ENCODE measurements at regions not wholly inside any gene's neighbourhood (a gene's known extent, or its start where the extent isn't known, plus 50 kb on each side); places are given as distances from the start of the nearest gene placed in this dataset.

DNA sequence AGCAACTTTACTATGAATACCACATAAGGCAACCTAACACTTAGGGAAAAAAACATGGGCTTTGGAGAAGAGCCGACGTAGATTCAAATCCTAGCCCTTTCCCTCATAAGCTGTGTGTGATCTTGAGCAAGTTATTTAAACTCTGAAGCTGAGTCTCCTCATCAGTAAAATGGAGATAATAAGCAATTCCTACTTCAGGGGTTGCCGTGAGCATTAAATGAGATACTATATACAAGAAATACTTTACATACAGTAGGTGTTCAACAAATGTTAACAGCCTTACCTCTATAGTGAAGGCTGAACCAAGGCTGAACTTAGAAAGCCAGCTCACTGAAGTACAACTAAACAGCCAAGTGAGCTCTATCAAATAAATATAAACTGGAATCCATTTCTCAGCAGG lies 146.2 kb upstream of the DKK2 start:
- Histone ChIP-seq H3K9ac (ENCODE audit: extremely low read depth, low read length, poor library complexity, severe bottlenecking) (no peak overlapping the region), H3K27me3 (ENCODE audit: control insufficient read depth, insufficient read depth, low read length, poor library complexity, severe bottlenecking) (no peaks in the 10 kb centered on the region), H3K4me3 (ENCODE audit: low read length) (no peak overlapping the region), H3K4me1 (ENCODE audit: control insufficient read depth, insufficient read depth, low read length) (no peaks in the 10 kb centered on the region), H3K36me3 (ENCODE audit: control insufficient read depth, insufficient read depth, low read length) (no peaks in the 10 kb centered on the region), H3K27ac (ENCODE audit: low read depth, low read length) (no peak overlapping the region), H3K9me3 (ENCODE audit: control insufficient read depth, low read length) (no peaks in the 10 kb centered on the region)
- Mint-ChIP-seq H3K4me1 (no peaks in the 10 kb centered on the region), H3K27ac (no peak overlapping the region), H3K9me3 (no peaks in the 10 kb centered on the region), H3K36me3 (ENCODE audit: low read depth) (no peaks in the 10 kb centered on the region), H3K27me3 (ENCODE audit: insufficient read depth) (no peaks in the 10 kb centered on the region), H3K4me3 (no peak overlapping the region)
- 100% methylated on average over 3 of the region's 3 CpGs; no CpG with 5 or more reads in 1 of the 2 experiments for WGBS, 2 experiments (ENCODE audit: insufficient coverage in 1 of 2, insufficient read length in 1 of 2)
- TF ChIP-seq, protein P1, sequence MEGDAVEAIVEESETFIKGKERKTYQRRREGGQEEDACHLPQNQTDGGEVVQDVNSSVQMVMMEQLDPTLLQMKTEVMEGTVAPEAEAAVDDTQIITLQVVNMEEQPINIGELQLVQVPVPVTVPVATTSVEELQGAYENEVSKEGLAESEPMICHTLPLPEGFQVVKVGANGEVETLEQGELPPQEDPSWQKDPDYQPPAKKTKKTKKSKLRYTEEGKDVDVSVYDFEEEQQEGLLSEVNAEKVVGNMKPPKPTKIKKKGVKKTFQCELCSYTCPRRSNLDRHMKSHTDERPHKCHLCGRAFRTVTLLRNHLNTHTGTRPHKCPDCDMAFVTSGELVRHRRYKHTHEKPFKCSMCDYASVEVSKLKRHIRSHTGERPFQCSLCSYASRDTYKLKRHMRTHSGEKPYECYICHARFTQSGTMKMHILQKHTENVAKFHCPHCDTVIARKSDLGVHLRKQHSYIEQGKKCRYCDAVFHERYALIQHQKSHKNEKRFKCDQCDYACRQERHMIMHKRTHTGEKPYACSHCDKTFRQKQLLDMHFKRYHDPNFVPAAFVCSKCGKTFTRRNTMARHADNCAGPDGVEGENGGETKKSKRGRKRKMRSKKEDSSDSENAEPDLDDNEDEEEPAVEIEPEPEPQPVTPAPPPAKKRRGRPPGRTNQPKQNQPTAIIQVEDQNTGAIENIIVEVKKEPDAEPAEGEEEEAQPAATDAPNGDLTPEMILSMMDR (conservative IDR thresholded peaks at IDR 0.05), result no peak
- no peak for DNase-seq

DNA sequence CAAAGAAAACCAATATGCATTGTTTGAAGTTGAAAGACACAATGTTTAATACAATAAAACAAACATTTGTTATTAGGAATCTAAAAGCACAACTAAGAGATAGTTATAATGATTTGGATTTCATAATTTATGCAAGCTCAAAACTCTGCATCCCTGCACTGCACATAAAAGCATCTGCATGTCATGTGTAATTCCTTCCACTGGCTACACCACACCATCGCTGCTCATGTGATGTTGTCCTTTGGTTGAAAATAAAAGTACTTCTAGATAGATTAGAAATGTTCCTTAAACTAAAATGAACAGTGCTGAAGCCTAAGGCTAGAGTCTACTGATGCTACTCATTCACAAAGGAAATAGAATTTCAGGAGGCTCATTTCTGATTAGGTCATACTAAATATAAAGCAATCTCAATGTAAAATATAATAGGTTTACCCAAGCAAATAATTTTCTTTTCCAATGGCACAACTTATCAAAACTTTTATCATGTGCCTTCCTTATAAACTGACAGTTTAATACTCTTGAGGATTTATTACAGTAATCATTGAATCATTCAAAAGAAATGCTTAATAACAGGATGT lies 130.8 kb upstream of the DKK2 start:
- WGBS, 2 experiments (ENCODE audit: insufficient coverage in 1 of 2, insufficient read length in 1 of 2), result 80% methylated on average over 1 of the region's 1 CpG; no CpG with 5 or more reads in 1 of the 2 experiments
- Histone ChIP-seq H3K27ac (ENCODE audit: low read depth, low read length) (no peak overlapping the region), H3K9ac (ENCODE audit: extremely low read depth, low read length, poor library complexity, severe bottlenecking) (no peak overlapping the region), H3K9me3 (ENCODE audit: control insufficient read depth, low read length) (peaks cover 14% of the 10 kb centered on the region), H3K4me1 (ENCODE audit: control insufficient read depth, insufficient read depth, low read length) (no peaks in the 10 kb centered on the region), H3K27me3 (ENCODE audit: control insufficient read depth, insufficient read depth, low read length, poor library complexity, severe bottlenecking) (no peaks in the 10 kb centered on the region), H3K36me3 (ENCODE audit: control insufficient read depth, insufficient read depth, low read length) (no peaks in the 10 kb centered on the region), H3K4me3 (ENCODE audit: low read length) (no peak overlapping the region)
- TF ChIP-seq, protein P1 (conservative IDR thresholded peaks at IDR 0.05), result no peak
- H3K27ac Mint-ChIP-seq, result no peak overlapping the region
- H3K4me3 Mint-ChIP-seq, result no peak overlapping the region
- no peaks in the 10 kb centered on the region for H3K36me3 Mint-ChIP-seq (ENCODE audit: low read depth)
- DNase-seq, result no peak
- no peaks in the 10 kb centered on the region for H3K4me1 Mint-ChIP-seq
- H3K9me3 Mint-ChIP-seq, result peaks cover 8% of the 10 kb centered on the region
- H3K27me3 Mint-ChIP-seq (ENCODE audit: insufficient read depth), result no peaks in the 10 kb centered on the region

DNA sequence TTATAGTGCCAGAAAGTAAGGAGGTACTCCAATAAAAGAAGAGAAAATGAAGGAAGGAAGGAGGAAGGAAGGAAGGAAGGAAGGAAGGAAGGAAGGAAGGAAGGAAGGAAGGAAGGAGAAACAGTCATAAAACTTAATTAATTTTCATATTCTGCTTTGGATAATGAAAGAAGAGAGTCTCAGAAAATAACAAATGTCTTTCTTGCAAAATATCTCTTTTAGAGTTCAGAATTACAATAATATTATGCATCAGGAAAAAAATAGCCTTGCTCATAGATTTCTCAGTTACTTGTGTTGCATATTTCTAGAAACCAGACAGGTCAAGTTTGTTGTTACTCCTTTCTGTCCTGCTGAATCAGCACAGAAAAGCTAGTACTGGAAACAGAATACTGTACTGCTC lies 130.1 kb upstream of the DKK2 start:
- no peak overlapping the region for H3K9ac ChIP-seq (ENCODE audit: extremely low read depth, low read length, poor library complexity, severe bottlenecking)
- no peaks in the 10 kb centered on the region for H3K27me3 ChIP-seq (ENCODE audit: control insufficient read depth, insufficient read depth, low read length, poor library complexity, severe bottlenecking)
- TF ChIP-seq, protein P1 (conservative IDR thresholded peaks at IDR 0.05), result no peak
- H3K9me3 ChIP-seq (ENCODE audit: control insufficient read depth, low read length), result peaks cover 14% of the 10 kb centered on the region
- H3K4me1 ChIP-seq (ENCODE audit: control insufficient read depth, insufficient read depth, low read length), result no peaks in the 10 kb centered on the region
- peaks cover 8% of the 10 kb centered on the region for H3K9me3 Mint-ChIP-seq
- no peaks in the 10 kb centered on the region for H3K36me3 Mint-ChIP-seq (ENCODE audit: low read depth)
- H3K4me1 Mint-ChIP-seq, result no peaks in the 10 kb centered on the region
- DNase-seq, result no peak
- no peaks in the 10 kb centered on the region for H3K27me3 Mint-ChIP-seq (ENCODE audit: insufficient read depth)
- no peak overlapping the region for H3K27ac Mint-ChIP-seq
- no peak overlapping the region for H3K4me3 Mint-ChIP-seq
- no peak overlapping the region for H3K27ac ChIP-seq (ENCODE audit: low read depth, low read length)
- no peak overlapping the region for H3K4me3 ChIP-seq (ENCODE audit: low read length)
- no peaks in the 10 kb centered on the region for H3K36me3 ChIP-seq (ENCODE audit: control insufficient read depth, insufficient read depth, low read length)

Data from endodermal cell (in vitro differentiated cells).